Right ventricle myocardium superior (tissue), 1 donor: ENCODE measurements at regions not wholly inside any gene's neighbourhood (a gene's known extent, or its start where the extent isn't known, plus 50 kb on each side); places are given as distances from the start of the nearest gene placed in this dataset.
A peak's percentile ranks its signal among the peaks of the same experiment; 100 is the strongest.
"Not testable (repeated sequence)": the region's sequence is repeated elsewhere in the genome, so short reads cannot be mapped to it uniquely, and the experiment has no call there.

Experiments used
- ATAC-seq: fragments of 200-7000 bp; cut with Tn5 transposase; one replicate; pipeline ENCODE4 v1.9.1; 2020; ENCODE audit warnings: mild to moderate bottlenecking; ENCODE audit not compliant: poor library complexity
- DNase-seq: peaks from one replicate; pipeline ENCODE4 v3.0.0-alpha.2; 2020
- intact Hi-C: fragments of 100-400 bp; cut with DNase I; formaldehyde crosslinking; loops from one replicate; pipeline ENCODE4 v1.11.2; 2022
- donor health status: DM: no; HTN: yes; CAD: no; lungs with severe emphysema.

- DNase-seq, intact Hi-C loops, ATAC-seq: not testable (repeated sequence)
These were observed 4750.3 kb upstream of the OR11H1 start for GRCh38 chr22:10777733-10778132.

DNA sequence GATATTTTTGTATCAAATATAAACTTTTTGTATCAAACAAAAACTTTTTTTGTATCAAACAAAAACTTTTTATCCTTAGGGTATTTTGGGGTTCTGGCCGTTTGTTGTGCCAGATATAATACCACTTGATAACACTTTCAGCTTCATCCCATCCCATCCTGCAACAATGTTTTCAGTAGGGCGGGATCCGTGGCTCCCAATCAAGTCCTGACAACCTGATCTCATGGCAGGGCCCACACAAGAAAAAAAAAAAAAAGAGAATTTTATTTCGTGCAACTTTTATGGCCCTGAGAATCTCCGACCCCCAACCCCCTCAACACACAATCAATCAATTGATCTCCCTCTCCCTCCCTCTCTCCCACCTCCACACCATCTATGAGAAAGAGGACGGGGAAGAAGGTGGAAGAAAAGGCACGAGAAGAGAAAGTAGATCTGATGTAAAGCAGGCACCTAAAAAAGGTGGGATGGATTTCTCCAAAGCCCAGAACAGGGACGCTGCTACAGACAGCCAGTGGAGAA, 4749.6 kb upstream of the OR11H1 start:
- DNase-seq (no peak), ATAC-seq (no peak)
- intact Hi-C loops = no loop called here

GRCh38 chr22:10779200-10779599, 4748.8 kb upstream of the OR11H1 start:
- DNase-seq, intact Hi-C loops, ATAC-seq: not testable (repeated sequence)

DNA sequence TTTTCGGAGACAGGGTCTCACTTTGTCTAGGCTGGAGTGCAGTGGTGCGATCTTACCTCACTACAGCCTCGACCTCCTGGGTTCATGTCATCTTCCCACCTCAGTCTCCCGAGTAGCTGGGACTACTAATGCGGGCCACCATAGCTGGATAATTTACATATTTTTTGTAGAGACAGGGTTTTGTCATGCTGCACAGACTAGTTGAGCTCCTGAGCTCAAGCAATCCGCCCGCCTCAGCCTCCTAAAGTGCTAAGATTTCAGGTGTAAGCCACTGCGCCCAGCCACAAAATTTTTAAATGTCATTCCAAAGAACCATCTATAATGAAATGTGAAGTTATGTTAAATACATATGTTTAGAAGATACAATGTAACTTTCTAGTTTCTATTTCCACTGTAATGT, 4747.7 kb upstream of the OR11H1 start:
- peak; percentile 45 for DNase-seq
- intact Hi-C loops = no loop called here
- peak; percentile 21 for ATAC-seq

DNA sequence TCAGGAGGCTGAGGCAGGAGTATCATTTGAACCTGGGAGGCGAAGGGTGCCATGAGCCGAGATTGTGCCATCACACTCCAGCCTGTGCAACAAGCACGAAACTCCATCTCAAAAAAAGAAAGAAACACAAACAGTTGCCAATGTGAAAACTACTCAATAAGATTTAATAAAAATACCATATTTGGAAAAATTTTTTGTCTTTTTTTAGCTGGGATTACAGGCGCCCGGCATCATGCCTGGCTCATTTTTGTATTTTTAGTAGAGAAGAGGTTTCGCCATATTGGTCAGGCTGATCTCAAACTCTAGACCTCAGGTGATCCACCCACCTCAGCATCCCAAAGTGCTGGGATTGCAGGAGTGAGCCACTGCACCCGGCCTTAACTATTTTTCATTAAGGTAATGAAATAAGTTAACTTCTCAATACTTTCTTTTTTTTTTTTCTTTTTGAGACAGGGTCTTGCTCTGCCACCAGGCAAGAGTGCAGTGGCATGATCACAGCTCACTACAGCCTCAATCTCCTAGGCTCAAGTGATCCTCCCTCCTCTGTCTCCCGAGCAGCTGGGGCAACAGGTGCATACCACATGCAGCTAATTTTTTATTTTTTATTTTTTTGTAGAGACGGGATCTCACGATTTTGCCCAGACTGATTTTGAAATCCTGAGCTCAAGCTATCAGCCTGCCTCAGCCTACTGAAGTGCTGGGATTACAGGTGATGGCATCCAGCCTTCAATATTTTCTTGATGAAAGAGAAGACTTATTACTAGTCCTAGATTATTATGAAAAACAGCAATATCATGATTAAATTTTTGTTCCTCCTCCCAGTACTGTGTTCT, 4746.2 kb upstream of the OR11H1 start:
- no peak for DNase-seq
- intact Hi-C loops = no loop called here
- ATAC-seq = no peak
